Body of pancreas (tissue), 4 donors: ENCODE measurements at regions not wholly inside any gene's neighbourhood (a gene's known extent, or its start where the extent isn't known, plus 50 kb on each side); places are given as distances from the start of the nearest gene placed in this dataset.

Experiments used
- CTCF ChIP-seq, 7 experiments: fragments of 450-650 bp in 4 of 7; fragments of 200-600 bp in 3 of 7; sonication (generic) in 3 of 7; IDR thresholded peaks; one replicate each; pipeline ENCODE4 v1.5.1; 2016 to 2019; ENCODE audit warnings: antibody characterized with exemption in 7 of 7
- POLR2A ChIP-seq, 3 donors: fragments of 450-650 bp; IDR thresholded peaks; one replicate each; pipeline ENCODE4 v1.6.1; 2016; ENCODE audit warnings: antibody characterized with exemption in 3 of 3, mild to moderate bottlenecking in 2 of 3

GRCh38 chr3:40620151-40620550 lies 95.4 kb downstream of the ZNF621 start:
- TF ChIP-seq CTCF (IDR thresholded peaks at IDR 0.05) (no peak), POLR2A (IDR thresholded peaks at IDR 0.05) (no peak)
